HEK293 (cell line): ENCODE measurements at regions not wholly inside any gene's neighbourhood (a gene's known extent, or its start where the extent isn't known, plus 50 kb on each side); places are given as distances from the start of the nearest gene placed in this dataset.

ENCODE experiments used
- CTCF ChIA-PET: fragments of 350-600 bp; formaldehyde crosslinking; extraction: SDS; loops from one replicate; lab custom pipeline; 2021; ENCODE audit warnings: antibody characterized with exemption; lab: Yijun Ruan, JAX
- POLR2A ChIA-PET: fragments of 300-600 bp; formaldehyde crosslinking; extraction: SDS; loops from one replicate; lab custom pipeline; 2020; ENCODE audit warnings: antibody characterized with exemption, inconsistent platforms; lab: Yijun Ruan, JAX
- H3K27ac ChIP-seq: fragments of 200-500 bp; sonication (Bioruptor generic); 2 replicates; pipeline ENCODE4 v1.5.1; 2014; ENCODE audit warnings: low read depth, low read length, control low read depth, inconsistent platforms; ENCODE audit errors: extremely low read depth
- H3K36me3 ChIP-seq, 2 experiments: fragments of 200-500 bp in 1 of 2; sonication (Bioruptor generic) in 1 of 2; 1 replicate in 1 of 2; 2 replicates in 1 of 2; pipeline ENCODE4 v1.5.1; 2014 to 2017; ENCODE audit warnings: inconsistent platforms in 2 of 2, low read length in 2 of 2; ENCODE audit not compliant: control insufficient read depth in 2 of 2, insufficient read depth in 1 of 2
- H3K4me1 ChIP-seq: fragments of 200-500 bp; sonication (Bioruptor generic); 2 replicates; pipeline ENCODE4 v1.5.1; 2014; ENCODE audit warnings: mild to moderate bottlenecking, low read length, inconsistent platforms; ENCODE audit not compliant: control insufficient read depth, insufficient read depth
- H3K4me3 ChIP-seq: 2 replicates; pipeline ENCODE4 v1.5.1; 2011; ENCODE audit warnings: low read depth, mild to moderate bottlenecking, control low read depth, low read length, moderate library complexity
- H3K9me3 ChIP-seq: fragments of 200-500 bp; sonication (Bioruptor generic); 2 replicates; pipeline ENCODE4 v1.5.1; 2014; ENCODE audit warnings: low read depth, low read length, inconsistent platforms; ENCODE audit not compliant: control insufficient read depth, insufficient read depth
- BCL11A ChIP-seq: fragments of 450-650 bp; formaldehyde crosslinking; IDR thresholded peaks from 2 replicates; pipeline ENCODE4 v1.5.1; 2016; ENCODE audit warnings: low read depth, missing biosample characterization, missing genetic modification characterization
- GLI2 ChIP-seq: fragments of 450-650 bp; formaldehyde crosslinking; IDR thresholded peaks from 2 replicates; pipeline ENCODE4; 2017; ENCODE audit warnings: missing biosample characterization, missing genetic modification characterization, low read depth, borderline replicate concordance
- HOXC10 ChIP-seq: sonication (generic); formaldehyde crosslinking; IDR thresholded peaks from 2 replicates; pipeline ENCODE4 v1.8.1; 2023; ENCODE audit warnings: mild to moderate bottlenecking, missing genetic modification reagents
- KLF10 ChIP-seq: fragments of 450-650 bp; IDR thresholded peaks from 2 replicates; pipeline ENCODE4 v1.5.1; 2018; ENCODE audit warnings: missing biosample characterization, mild to moderate bottlenecking, missing genetic modification characterization
- MEIS1 ChIP-seq: sonication (generic); formaldehyde crosslinking; IDR thresholded peaks from 2 replicates; pipeline ENCODE4 v1.8.1; 2022; ENCODE audit warnings: missing genetic modification reagents, mild to moderate bottlenecking, borderline replicate concordance
- PBX3 ChIP-seq: sonication (generic); formaldehyde crosslinking; IDR thresholded peaks from 2 replicates; pipeline ENCODE4 v1.8.1; 2022; ENCODE audit warnings: mild to moderate bottlenecking, moderate library complexity, missing genetic modification reagents
- TRIM28 ChIP-seq: IDR thresholded peaks from 2 replicates; pipeline ENCODE4 v1.6.1; 2011; ENCODE audit warnings: low read length, control low read depth, borderline replicate concordance
- TSHZ1 ChIP-seq: fragments of 450-650 bp; formaldehyde crosslinking; IDR thresholded peaks from 2 replicates; pipeline ENCODE4 v1.5.1; 2016; ENCODE audit warnings: missing biosample characterization, missing genetic modification characterization, borderline replicate concordance
- YY2 ChIP-seq: fragments of 450-650 bp; formaldehyde crosslinking; IDR thresholded peaks from 2 replicates; pipeline ENCODE4 v1.5.1; 2016; ENCODE audit warnings: missing biosample characterization, missing genetic modification characterization
- ZBTB11 ChIP-seq: fragments of 450-650 bp; formaldehyde crosslinking; conservative IDR thresholded peaks from 2 replicates; pipeline ENCODE4 v1.5.1; 2016; ENCODE audit warnings: low read depth, missing biosample characterization, missing genetic modification characterization
- ZBTB20 ChIP-seq: fragments of 450-650 bp; formaldehyde crosslinking; IDR thresholded peaks from 2 replicates; pipeline ENCODE4 v1.5.1; 2016; ENCODE audit warnings: missing biosample characterization, missing genetic modification characterization
- ZNF146 ChIP-seq: fragments of 450-650 bp; formaldehyde crosslinking; IDR thresholded peaks from 2 replicates; pipeline ENCODE4 v1.5.1; 2016; ENCODE audit warnings: missing biosample characterization, missing genetic modification characterization
- ZNF24 ChIP-seq: fragments of 450-650 bp; formaldehyde crosslinking; IDR thresholded peaks from 2 replicates; pipeline ENCODE4 v1.5.1; 2016; ENCODE audit warnings: missing biosample characterization, missing genetic modification characterization
- ZNF280D ChIP-seq: fragments of 450-650 bp; formaldehyde crosslinking; IDR thresholded peaks from 2 replicates; pipeline ENCODE4 v1.5.1; 2016; ENCODE audit warnings: missing biosample characterization, missing genetic modification characterization
- ZNF335 ChIP-seq: fragments of 450-650 bp; formaldehyde crosslinking; conservative IDR thresholded peaks from 2 replicates; pipeline ENCODE4 v1.5.1; 2016; ENCODE audit warnings: missing biosample characterization, missing genetic modification characterization
- ZNF391 ChIP-seq: fragments of 450-650 bp; formaldehyde crosslinking; IDR thresholded peaks from 2 replicates; pipeline ENCODE4 v1.5.1; 2016; ENCODE audit warnings: low read depth, missing biosample characterization, missing genetic modification characterization, borderline replicate concordance
- ZNF514 ChIP-seq: fragments of 450-650 bp; formaldehyde crosslinking; IDR thresholded peaks from 2 replicates; pipeline ENCODE4 v1.5.1; 2016; ENCODE audit warnings: missing biosample characterization, missing genetic modification characterization
- ZNF555 ChIP-seq: fragments of 450-650 bp; formaldehyde crosslinking; conservative IDR thresholded peaks from 2 replicates; pipeline ENCODE4 v1.5.1; 2017; ENCODE audit warnings: missing biosample characterization, mild to moderate bottlenecking, missing genetic modification characterization, inconsistent platforms
- ZNF561 ChIP-seq: fragments of 450-650 bp; IDR thresholded peaks from 2 replicates; pipeline ENCODE4 v1.5.1; 2018; ENCODE audit warnings: missing biosample characterization, missing genetic modification characterization, borderline replicate concordance
- ZNF600 ChIP-seq: fragments of 450-650 bp; formaldehyde crosslinking; IDR thresholded peaks from 2 replicates; pipeline ENCODE4 v1.5.1; 2016; ENCODE audit warnings: missing biosample characterization, missing genetic modification characterization
- ZNF785 ChIP-seq: fragments of 450-650 bp; formaldehyde crosslinking; IDR thresholded peaks from 2 replicates; pipeline ENCODE4 v1.5.1; 2016; ENCODE audit warnings: missing biosample characterization, missing genetic modification characterization
- ZNF837 ChIP-seq: fragments of 450-650 bp; formaldehyde crosslinking; IDR thresholded peaks from 2 replicates; pipeline ENCODE4 v1.5.1; 2016; ENCODE audit warnings: missing biosample characterization, missing genetic modification characterization
- ZNF843 ChIP-seq: fragments of 450-650 bp; formaldehyde crosslinking; IDR thresholded peaks from 2 replicates; pipeline ENCODE4 v1.5.1; 2016; ENCODE audit warnings: missing biosample characterization, missing genetic modification characterization
- TF ChIP-seq, protein P1 (sequence below): fragments of 450-650 bp; IDR thresholded peaks from 2 replicates; pipeline ENCODE4 v1.5.1; 2018; ENCODE audit warnings: missing biosample characterization, mild to moderate bottlenecking, missing genetic modification characterization

- TF ChIP-seq KLF10 (tag by site-specific recombination) (no peak), HOXC10 (CRISPR knock-in tag) (no peak), ZNF555 (tag by site-specific recombination) (no peak), ZNF600 (tag by site-specific recombination) (no peak), ZNF146 (tag by site-specific recombination) (no peak), ZBTB11 (tag by site-specific recombination) (no peak), ZNF843 (tag by site-specific recombination) (no peak), YY2 (tag by site-specific recombination) (no peak), GLI2 (tag by site-specific recombination) (no peak), ZBTB20 (tag by site-specific recombination) (no peak), MEIS1 (CRISPR knock-in tag) (no peak), TRIM28 (no peak), ZNF280D (tag by site-specific recombination) (no peak), ZNF335 (tag by site-specific recombination) (no peak), TSHZ1 (no peak)
- H3K36me3 ChIP-seq: no peaks in the 10 kb centered on the region
- H3K9me3 ChIP-seq: no peaks in the 10 kb centered on the region
- POLR2A ChIA-PET: no interaction called here
- H3K4me1 ChIP-seq: no peaks in the 10 kb centered on the region
- no peak overlapping the region for H3K27ac ChIP-seq
- CTCF ChIA-PET: interaction anchor here (0.5 kb wide), 1 partner anchor 1093 kb away, joined by 6 read pairs; no protein-coding TSS in a partner anchor
- H3K4me3 ChIP-seq: no peak overlapping the region
Measured at GRCh38 chr16:79897453-79898146, 297.1 kb upstream of the MAF start.

DNA sequence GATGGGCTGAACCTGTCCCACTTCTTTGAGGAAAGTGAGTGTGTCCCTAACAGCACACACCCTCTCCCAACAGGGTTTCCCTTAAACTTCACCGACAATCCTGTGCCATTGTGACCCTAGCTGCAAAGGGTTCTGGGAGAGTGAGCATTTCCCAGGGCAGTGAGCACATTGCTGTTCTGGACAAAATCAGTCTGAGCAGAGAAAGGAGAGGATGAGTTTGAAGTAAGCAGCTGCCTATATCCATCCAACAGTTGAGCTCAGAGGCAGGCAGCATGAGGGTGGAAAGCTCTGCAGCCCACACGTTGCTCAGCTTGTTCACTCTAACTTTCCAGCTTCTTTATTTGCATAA is 296.5 kb upstream of the MAF start:
- Histone ChIP-seq H3K27ac (no peak overlapping the region), H3K4me1 (no peaks in the 10 kb centered on the region), H3K9me3 (no peaks in the 10 kb centered on the region), H3K36me3 (no peaks in the 10 kb centered on the region), H3K4me3 (no peak overlapping the region)
- POLR2A ChIA-PET: no interaction called here
- CTCF ChIA-PET: no interaction called here
- no peak for TF ChIP-seq BCL11A
- TF ChIP-seq, protein P1, sequence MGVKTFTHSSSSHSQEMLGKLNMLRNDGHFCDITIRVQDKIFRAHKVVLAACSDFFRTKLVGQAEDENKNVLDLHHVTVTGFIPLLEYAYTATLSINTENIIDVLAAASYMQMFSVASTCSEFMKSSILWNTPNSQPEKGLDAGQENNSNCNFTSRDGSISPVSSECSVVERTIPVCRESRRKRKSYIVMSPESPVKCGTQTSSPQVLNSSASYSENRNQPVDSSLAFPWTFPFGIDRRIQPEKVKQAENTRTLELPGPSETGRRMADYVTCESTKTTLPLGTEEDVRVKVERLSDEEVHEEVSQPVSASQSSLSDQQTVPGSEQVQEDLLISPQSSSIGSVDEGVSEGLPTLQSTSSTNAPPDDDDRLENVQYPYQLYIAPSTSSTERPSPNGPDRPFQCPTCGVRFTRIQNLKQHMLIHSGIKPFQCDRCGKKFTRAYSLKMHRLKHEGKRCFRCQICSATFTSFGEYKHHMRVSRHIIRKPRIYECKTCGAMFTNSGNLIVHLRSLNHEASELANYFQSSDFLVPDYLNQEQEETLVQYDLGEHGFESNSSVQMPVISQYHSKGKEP (tag by site-specific recombination): no peak
- no peak for TF ChIP-seq ZNF391 (tag by site-specific recombination)
- TF ChIP-seq ZNF561: no peak
- TF ChIP-seq ZNF514 (tag by site-specific recombination): no peak
- TF ChIP-seq ZNF785: no peak
- TF ChIP-seq ZNF24 (tag by site-specific recombination): no peak
- TF ChIP-seq PBX3 (CRISPR knock-in tag): no peak
- no peak for TF ChIP-seq ZNF837 (tag by site-specific recombination)
